PC-3 (cell line): ENCODE measurements at regions not wholly inside any gene's neighbourhood (a gene's known extent, or its start where the extent isn't known, plus 50 kb on each side); places are given as distances from the start of the nearest gene placed in this dataset.

Experiments used
- ATAC-seq: fragments of 200-7000 bp; cut with Tn5 transposase; 2 replicates; pipeline ENCODE4 v1.9.1; 2020; ENCODE audit warnings: mild to moderate bottlenecking, moderate library complexity
- BruUV-seq: library from RNA; stranded (reverse); fragments of 400-500 nt; replicated peaks from 2 replicates; lab custom pipeline; 2021; lab: Mats Ljungman, UMichigan
- CTCF ChIA-PET: fragments of 300-600 bp; sonication (Branson Sonifier 250); formaldehyde crosslinking; loops from one replicate; lab custom pipeline; 2022; ENCODE audit warnings: antibody characterized with exemption; lab: Charles Lee
- POLR2A ChIA-PET: fragments of 300-600 bp; sonication (Branson Sonifier 250); formaldehyde crosslinking; loops from one replicate; lab custom pipeline; 2022; ENCODE audit warnings: antibody characterized with exemption; ENCODE audit not compliant: unreplicated experiment; lab: Charles Lee
- DNase-seq: peaks from one replicate; pipeline ENCODE4 v3.0.0-alpha.2; 2015
- H2AFZ ChIP-seq: fragments of 300-600 bp; sonication (generic); 2 replicates; pipeline ENCODE4 v1.6.0; 2016; ENCODE audit warnings: antibody characterized with exemption, low read length
- H3F3A ChIP-seq: fragments of 300-600 bp; sonication (generic); one replicate; pipeline ENCODE4 v1.6.0; 2017; ENCODE audit warnings: antibody characterized with exemption, low read length, control low read depth, mild to moderate bottlenecking; ENCODE audit not compliant: unreplicated experiment
- H3K27ac ChIP-seq: fragments of 300-600 bp; sonication (generic); 2 replicates; pipeline ENCODE4 v1.5.1; 2016; ENCODE audit warnings: mild to moderate bottlenecking, low read length
- H3K27me3 ChIP-seq: fragments of 300-600 bp; sonication (generic); 2 replicates; pipeline ENCODE4 v1.6.1; 2016; ENCODE audit warnings: low read length, mixed read lengths
- H3K36me3 ChIP-seq: fragments of 300-600 bp; sonication (generic); 2 replicates; pipeline ENCODE4 v1.6.1; 2016; ENCODE audit warnings: low read depth, mixed run types, low read length, mixed read lengths
- H3K4me1 ChIP-seq: fragments of 300-600 bp; sonication (generic); 2 replicates; pipeline ENCODE4 v1.5.1; 2016; ENCODE audit warnings: low read length; ENCODE audit not compliant: insufficient read depth
- H3K4me2 ChIP-seq: fragments of 300-600 bp; sonication (generic); 2 replicates; pipeline ENCODE4 v1.6.0; 2016; ENCODE audit warnings: low read length
- H3K4me3 ChIP-seq: fragments of 300-600 bp; sonication (generic); 2 replicates; pipeline ENCODE4 v1.5.1; 2016; ENCODE audit warnings: mild to moderate bottlenecking, low read length, mixed read lengths
- H3K79me2 ChIP-seq: fragments of 300-600 bp; sonication (generic); 2 replicates; pipeline ENCODE4 v1.6.1; 2017; ENCODE audit warnings: low read length, mixed read lengths
- H3K9ac ChIP-seq: fragments of 300-600 bp; sonication (generic); 2 replicates; pipeline ENCODE4 v1.6.0; 2016; ENCODE audit warnings: mild to moderate bottlenecking, low read length
- H3K9me2 ChIP-seq: fragments of 300-600 bp; sonication (generic); replicated peaks from 2 replicates; pipeline ENCODE4 v1.6.1; 2016; ENCODE audit warnings: mixed run types, low read length, mixed read lengths
- H3K9me3 ChIP-seq: fragments of 300-600 bp; sonication (generic); 2 replicates; pipeline ENCODE4 v1.6.1; 2016; ENCODE audit warnings: low read length, mixed read lengths
- H4K20me1 ChIP-seq: fragments of 300-600 bp; sonication (generic); 2 replicates; pipeline ENCODE4 v1.6.1; 2016; ENCODE audit warnings: low read length, mixed read lengths
- EZH2 ChIP-seq: fragments of 300-600 bp; sonication (generic); IDR thresholded peaks from one replicate; pipeline ENCODE4 v1.6.1; 2017; ENCODE audit warnings: antibody characterized with exemption, mild to moderate bottlenecking, low read length; ENCODE audit not compliant: unreplicated experiment
- EZH2phosphoT487 ChIP-seq: fragments of 300-600 bp; sonication (generic); IDR thresholded peaks from 2 replicates; pipeline ENCODE4 v1.6.1; 2018; ENCODE audit warnings: mild to moderate bottlenecking, antibody characterized with exemption, low read length, borderline replicate concordance
- intact Hi-C: fragments of 100-400 bp; cut with micrococcal nuclease; formaldehyde crosslinking; loops from 2 replicates; pipeline ENCODE4 v1.9.0; 2023
- TF ChIP-seq, protein P1 (sequence below): fragments of 300-600 bp; sonication (generic); conservative IDR thresholded peaks from 2 replicates; pipeline ENCODE4 v1.5.1; 2017; ENCODE audit warnings: antibody characterized with exemption, low read depth, mild to moderate bottlenecking, low read length

DNA sequence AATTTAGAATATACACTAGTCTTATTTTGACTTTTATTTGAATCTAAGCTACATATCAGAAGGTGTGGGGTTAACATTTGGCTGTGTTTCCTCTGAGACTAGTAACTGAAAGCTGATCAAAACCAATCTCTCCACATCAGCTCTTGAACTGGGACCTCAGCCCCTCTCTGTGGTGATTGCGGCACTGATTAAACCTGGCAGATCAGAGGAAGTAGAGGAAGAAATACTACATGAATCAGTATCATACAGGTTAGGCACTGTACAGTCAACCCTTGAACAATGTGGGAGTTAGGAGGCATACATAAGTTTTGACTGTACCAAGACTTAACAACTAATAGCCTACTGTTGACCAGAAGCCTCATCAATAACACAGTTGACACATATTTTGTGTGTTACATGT is 122.5 kb upstream of the C1orf87 start:
- Histone ChIP-seq H3K9ac (no peak overlapping the region), H3K4me1 (no peaks in the 10 kb centered on the region), H3F3A (no peaks in the 10 kb centered on the region), H3K9me3 (no peaks in the 10 kb centered on the region), H3K79me2 (no peaks in the 10 kb centered on the region), H2AFZ (no peak overlapping the region), H3K36me3 (no peaks in the 10 kb centered on the region), H3K27me3 (peaks cover 73% of the 10 kb centered on the region), H3K4me2 (no peak overlapping the region), H3K27ac (no peak overlapping the region), H4K20me1 (no peaks in the 10 kb centered on the region), H3K9me2 (no peaks in the 10 kb centered on the region), H3K4me3 (no peak overlapping the region)
- no peak for ATAC-seq
- intact Hi-C loops, result no loop called here
- ChIA-PET POLR2A (no interaction called here), CTCF (no interaction called here)
- no peak for DNase-seq
- TF ChIP-seq, protein P1, sequence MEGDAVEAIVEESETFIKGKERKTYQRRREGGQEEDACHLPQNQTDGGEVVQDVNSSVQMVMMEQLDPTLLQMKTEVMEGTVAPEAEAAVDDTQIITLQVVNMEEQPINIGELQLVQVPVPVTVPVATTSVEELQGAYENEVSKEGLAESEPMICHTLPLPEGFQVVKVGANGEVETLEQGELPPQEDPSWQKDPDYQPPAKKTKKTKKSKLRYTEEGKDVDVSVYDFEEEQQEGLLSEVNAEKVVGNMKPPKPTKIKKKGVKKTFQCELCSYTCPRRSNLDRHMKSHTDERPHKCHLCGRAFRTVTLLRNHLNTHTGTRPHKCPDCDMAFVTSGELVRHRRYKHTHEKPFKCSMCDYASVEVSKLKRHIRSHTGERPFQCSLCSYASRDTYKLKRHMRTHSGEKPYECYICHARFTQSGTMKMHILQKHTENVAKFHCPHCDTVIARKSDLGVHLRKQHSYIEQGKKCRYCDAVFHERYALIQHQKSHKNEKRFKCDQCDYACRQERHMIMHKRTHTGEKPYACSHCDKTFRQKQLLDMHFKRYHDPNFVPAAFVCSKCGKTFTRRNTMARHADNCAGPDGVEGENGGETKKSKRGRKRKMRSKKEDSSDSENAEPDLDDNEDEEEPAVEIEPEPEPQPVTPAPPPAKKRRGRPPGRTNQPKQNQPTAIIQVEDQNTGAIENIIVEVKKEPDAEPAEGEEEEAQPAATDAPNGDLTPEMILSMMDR, result no peak
- no TSS peak for BruUV-seq

DNA sequence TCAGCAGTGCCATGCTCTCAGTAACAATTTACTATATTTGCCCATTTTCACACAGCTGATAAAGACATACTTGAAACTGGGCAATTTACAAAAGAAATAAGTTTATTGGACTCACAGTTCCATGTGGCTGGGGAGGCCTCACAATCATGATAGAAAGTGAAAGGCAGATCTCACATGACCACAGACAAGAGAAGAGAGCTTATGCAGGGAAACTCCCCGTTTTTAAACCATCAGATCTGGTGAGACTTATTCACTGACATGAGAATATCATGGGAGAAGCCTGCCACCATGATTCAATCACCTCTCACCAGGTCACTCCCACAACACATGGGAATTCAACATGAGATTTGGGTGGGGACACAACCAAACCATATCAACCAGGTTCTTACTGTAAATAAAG is 112.1 kb upstream of the C1orf87 start:
- CTCF ChIA-PET, result no interaction called here
- intact Hi-C loops, result no loop called here

DNA sequence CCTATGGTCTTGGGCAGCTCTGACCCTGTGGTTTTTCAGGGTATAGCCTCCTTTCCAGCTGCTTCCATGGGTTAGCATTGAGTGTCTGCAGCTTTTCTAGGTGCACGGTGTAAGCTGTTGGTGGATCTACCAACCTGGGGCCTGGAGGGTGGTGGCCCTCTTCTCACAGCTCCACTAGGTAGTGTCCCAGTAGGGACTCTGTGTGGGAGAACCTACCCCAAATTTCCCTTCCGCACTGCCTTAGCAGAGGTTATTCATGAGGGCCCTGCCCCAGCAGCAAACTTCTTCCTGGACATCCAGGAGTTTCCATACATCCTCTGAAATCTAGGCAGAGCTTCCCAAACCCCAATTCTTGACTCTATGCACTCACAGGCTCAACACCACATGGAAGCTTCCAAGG is 111.0 kb upstream of the C1orf87 start:
- no peak overlapping the region for H3K27ac ChIP-seq
- no peak for DNase-seq
- no peak overlapping the region for H2AFZ ChIP-seq
- peaks cover 5% of the 10 kb centered on the region for H3K9me3 ChIP-seq
- H3F3A ChIP-seq, result no peaks in the 10 kb centered on the region
- no peaks in the 10 kb centered on the region for H3K27me3 ChIP-seq
- intact Hi-C loops, result no loop called here
- no peaks in the 10 kb centered on the region for H3K4me1 ChIP-seq
- no peaks in the 10 kb centered on the region for H3K79me2 ChIP-seq
- ChIA-PET POLR2A (no interaction called here), CTCF (no interaction called here)
- H3K9me2 ChIP-seq, result peaks cover 3% of the 10 kb centered on the region; the same call in 1 of the 2 replicates
- TF ChIP-seq, protein P1, result no peak
- no peak for TF ChIP-seq EZH2
- no peak for TF ChIP-seq EZH2phosphoT487
- H3K9ac ChIP-seq, result no peak overlapping the region
- no peaks in the 10 kb centered on the region for H4K20me1 ChIP-seq
- H3K36me3 ChIP-seq, result no peaks in the 10 kb centered on the region
- ATAC-seq, result no peak
- no peak overlapping the region for H3K4me2 ChIP-seq
- no TSS peak for BruUV-seq
- no peak overlapping the region for H3K4me3 ChIP-seq

More for the DNA sequence above, 112.1 kb upstream of the C1orf87 start:
- Histone ChIP-seq H3K4me1 (no peaks in the 10 kb centered on the region), H2AFZ (no peak overlapping the region), H3K79me2 (no peaks in the 10 kb centered on the region), H3K9ac (no peak overlapping the region), H3K9me3 (peaks cover 5% of the 10 kb centered on the region), H3K36me3 (no peaks in the 10 kb centered on the region), H3F3A (no peaks in the 10 kb centered on the region), H3K27me3 (no peaks in the 10 kb centered on the region), H3K27ac (no peak overlapping the region), H3K4me3 (no peak overlapping the region), H3K9me2 (peaks cover 2% of the 10 kb centered on the region; the same call in 1 of the 2 replicates), H3K4me2 (no peak overlapping the region), H4K20me1 (no peaks in the 10 kb centered on the region)
- BruUV-seq, result no TSS peak
- POLR2A ChIA-PET, result no interaction called here
- ATAC-seq (no peak), DNase-seq (no peak)
- TF ChIP-seq EZH2, result no peak
- no peak for TF ChIP-seq EZH2phosphoT487
- TF ChIP-seq, protein P1, result no peak
